ENCODE measurements at regions not wholly inside any gene's neighbourhood (a gene's known extent, or its start where the extent isn't known, plus 50 kb on each side); places are given as distances from the start of the nearest gene placed in this dataset.
A peak's percentile ranks its signal among the peaks of the same experiment; 100 is the strongest.

DNA sequence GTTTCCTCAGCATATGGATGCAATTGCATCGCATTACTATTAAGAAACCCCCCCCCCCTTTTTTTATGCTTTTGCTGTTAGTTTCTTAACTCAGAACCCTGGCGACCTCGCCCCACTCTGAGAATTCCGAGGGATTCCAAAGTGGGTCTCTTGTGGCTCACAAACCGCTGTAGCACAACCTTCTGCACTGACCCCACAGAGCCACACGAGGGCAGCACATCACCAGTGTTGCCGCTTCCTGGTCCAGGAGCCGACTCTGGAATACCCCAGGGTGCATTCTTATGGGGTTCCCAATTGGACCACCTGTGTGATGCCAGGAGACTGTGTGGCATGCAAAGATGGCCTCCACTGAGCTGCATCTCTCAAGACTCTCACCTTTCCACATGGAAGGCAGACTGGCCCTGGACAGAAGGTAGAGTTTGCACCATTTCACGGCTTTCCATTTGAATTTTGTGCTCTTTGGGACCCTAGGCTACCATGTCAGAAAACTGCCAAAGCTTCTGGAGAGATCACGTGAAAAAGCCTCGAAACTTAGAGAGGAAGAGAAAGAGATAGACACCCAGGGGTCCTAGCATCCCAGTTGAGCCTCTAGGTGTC is 432.7 kb upstream of the ASIC2 start:
- TF ChIP-seq, protein P1, sequence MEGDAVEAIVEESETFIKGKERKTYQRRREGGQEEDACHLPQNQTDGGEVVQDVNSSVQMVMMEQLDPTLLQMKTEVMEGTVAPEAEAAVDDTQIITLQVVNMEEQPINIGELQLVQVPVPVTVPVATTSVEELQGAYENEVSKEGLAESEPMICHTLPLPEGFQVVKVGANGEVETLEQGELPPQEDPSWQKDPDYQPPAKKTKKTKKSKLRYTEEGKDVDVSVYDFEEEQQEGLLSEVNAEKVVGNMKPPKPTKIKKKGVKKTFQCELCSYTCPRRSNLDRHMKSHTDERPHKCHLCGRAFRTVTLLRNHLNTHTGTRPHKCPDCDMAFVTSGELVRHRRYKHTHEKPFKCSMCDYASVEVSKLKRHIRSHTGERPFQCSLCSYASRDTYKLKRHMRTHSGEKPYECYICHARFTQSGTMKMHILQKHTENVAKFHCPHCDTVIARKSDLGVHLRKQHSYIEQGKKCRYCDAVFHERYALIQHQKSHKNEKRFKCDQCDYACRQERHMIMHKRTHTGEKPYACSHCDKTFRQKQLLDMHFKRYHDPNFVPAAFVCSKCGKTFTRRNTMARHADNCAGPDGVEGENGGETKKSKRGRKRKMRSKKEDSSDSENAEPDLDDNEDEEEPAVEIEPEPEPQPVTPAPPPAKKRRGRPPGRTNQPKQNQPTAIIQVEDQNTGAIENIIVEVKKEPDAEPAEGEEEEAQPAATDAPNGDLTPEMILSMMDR (IDR thresholded peaks at IDR 0.05; ENCODE audit: low read depth, low read length, missing input control), result peak; percentile 70
- TF ChIP-seq, protein P2, sequence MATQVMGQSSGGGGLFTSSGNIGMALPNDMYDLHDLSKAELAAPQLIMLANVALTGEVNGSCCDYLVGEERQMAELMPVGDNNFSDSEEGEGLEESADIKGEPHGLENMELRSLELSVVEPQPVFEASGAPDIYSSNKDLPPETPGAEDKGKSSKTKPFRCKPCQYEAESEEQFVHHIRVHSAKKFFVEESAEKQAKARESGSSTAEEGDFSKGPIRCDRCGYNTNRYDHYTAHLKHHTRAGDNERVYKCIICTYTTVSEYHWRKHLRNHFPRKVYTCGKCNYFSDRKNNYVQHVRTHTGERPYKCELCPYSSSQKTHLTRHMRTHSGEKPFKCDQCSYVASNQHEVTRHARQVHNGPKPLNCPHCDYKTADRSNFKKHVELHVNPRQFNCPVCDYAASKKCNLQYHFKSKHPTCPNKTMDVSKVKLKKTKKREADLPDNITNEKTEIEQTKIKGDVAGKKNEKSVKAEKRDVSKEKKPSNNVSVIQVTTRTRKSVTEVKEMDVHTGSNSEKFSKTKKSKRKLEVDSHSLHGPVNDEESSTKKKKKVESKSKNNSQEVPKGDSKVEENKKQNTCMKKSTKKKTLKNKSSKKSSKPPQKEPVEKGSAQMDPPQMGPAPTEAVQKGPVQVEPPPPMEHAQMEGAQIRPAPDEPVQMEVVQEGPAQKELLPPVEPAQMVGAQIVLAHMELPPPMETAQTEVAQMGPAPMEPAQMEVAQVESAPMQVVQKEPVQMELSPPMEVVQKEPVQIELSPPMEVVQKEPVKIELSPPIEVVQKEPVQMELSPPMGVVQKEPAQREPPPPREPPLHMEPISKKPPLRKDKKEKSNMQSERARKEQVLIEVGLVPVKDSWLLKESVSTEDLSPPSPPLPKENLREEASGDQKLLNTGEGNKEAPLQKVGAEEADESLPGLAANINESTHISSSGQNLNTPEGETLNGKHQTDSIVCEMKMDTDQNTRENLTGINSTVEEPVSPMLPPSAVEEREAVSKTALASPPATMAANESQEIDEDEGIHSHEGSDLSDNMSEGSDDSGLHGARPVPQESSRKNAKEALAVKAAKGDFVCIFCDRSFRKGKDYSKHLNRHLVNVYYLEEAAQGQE (IDR thresholded peaks at IDR 0.05), result no peak
- TF ChIP-seq YY1 (IDR thresholded peaks at IDR 0.05) (no peak), NR2F2 (IDR thresholded peaks at IDR 0.05) (no peak)

Data from liver (tissue), 3 donors.